Stimulated activated naive B cell treated with anti-CD40 and anti-IgM and Interleukin-4, amounts not matched to agents 10 μg/mL and 1 μg/mL and 100 μg/mL, for 72 hours (primary cell): ENCODE measurements at regions not wholly inside any gene's neighbourhood (a gene's known extent, or its start where the extent isn't known, plus 50 kb on each side); places are given as distances from the start of the nearest gene placed in this dataset.

Experiments
- ATAC-seq, 2 donors: fragments of 150-1000 bp; cut with Tn5 transposase; replicated peaks; 2 replicates each; pipeline ENCODE4 v1.10.0; 2021; ENCODE audit warnings: moderate library complexity in 1 of 2
- DNase-seq: peaks from one replicate; pipeline ENCODE4 v3.0.0; 2021
- H3K27ac Mint-ChIP-seq: one replicate; pipeline ENCODE4 v1.8.0; 2022; ENCODE audit warnings: mild to moderate bottlenecking, mixed read lengths
- H3K27me3 Mint-ChIP-seq, 2 donors: one replicate each; pipeline ENCODE4 v1.8.0; 2022; ENCODE audit warnings: mixed read lengths in 2 of 2
- H3K36me3 Mint-ChIP-seq, 2 donors: one replicate each; pipeline ENCODE4 v1.8.0; 2022; ENCODE audit warnings: mixed read lengths in 2 of 2, mild to moderate bottlenecking in 1 of 2
- H3K4me1 Mint-ChIP-seq, 2 donors: one replicate each; pipeline ENCODE4 v1.8.0; 2022; ENCODE audit warnings: mixed read lengths in 2 of 2, mild to moderate bottlenecking in 1 of 2
- H3K4me3 Mint-ChIP-seq, 2 donors: one replicate each; pipeline ENCODE4 v1.8.0; 2022; ENCODE audit warnings: mild to moderate bottlenecking in 2 of 2, mixed read lengths in 2 of 2, moderate library complexity in 1 of 2
- H3K9me3 Mint-ChIP-seq, 2 donors: one replicate each; pipeline ENCODE4 v1.8.0; 2022; ENCODE audit warnings: mixed read lengths in 2 of 2, mild to moderate bottlenecking in 1 of 2

DNA sequence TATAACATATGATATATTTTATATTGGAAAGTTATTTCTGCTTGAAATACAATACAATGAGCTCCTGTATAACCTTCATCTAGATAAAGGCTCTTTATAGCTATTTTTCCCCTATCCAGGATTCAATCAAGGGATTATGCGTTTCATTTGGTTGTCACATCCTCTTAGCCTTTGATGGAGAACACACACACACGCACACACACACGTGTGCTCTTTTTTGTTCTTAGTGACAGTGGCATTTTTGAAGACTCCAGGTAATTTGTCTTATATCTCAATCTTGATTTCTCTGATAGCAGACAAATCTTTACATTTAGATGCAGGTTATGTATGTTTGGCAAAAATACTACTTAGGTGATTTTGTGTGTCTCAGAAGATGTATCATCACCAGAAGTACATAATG lies 144.2 kb upstream of the CEP126 start:
- no peaks in the 10 kb centered on the region for H3K4me1 Mint-ChIP-seq
- ATAC-seq (no peak), DNase-seq (no peak)
- no peak overlapping the region for H3K27ac Mint-ChIP-seq
- H3K36me3 Mint-ChIP-seq: no peaks in the 10 kb centered on the region
- peaks cover 13 to 15% of the 10 kb centered on the region in 2 donors for H3K9me3 Mint-ChIP-seq
- H3K27me3 Mint-ChIP-seq: no peaks in the 10 kb centered on the region
- H3K4me3 Mint-ChIP-seq: no peak overlapping the region

GRCh38 chr11:101765932-101766331 lies 148.9 kb upstream of the CEP126 start:
- no peaks in the 10 kb centered on the region for H3K36me3 Mint-ChIP-seq
- no peaks in the 10 kb centered on the region for H3K4me1 Mint-ChIP-seq
- H3K4me3 Mint-ChIP-seq: no peak overlapping the region
- ATAC-seq (no peak), DNase-seq (no peak)
- H3K9me3 Mint-ChIP-seq: peaks cover 13 to 15% of the 10 kb centered on the region in 2 donors
- H3K27me3 Mint-ChIP-seq: no peaks in the 10 kb centered on the region
- H3K27ac Mint-ChIP-seq: no peak overlapping the region

DNA sequence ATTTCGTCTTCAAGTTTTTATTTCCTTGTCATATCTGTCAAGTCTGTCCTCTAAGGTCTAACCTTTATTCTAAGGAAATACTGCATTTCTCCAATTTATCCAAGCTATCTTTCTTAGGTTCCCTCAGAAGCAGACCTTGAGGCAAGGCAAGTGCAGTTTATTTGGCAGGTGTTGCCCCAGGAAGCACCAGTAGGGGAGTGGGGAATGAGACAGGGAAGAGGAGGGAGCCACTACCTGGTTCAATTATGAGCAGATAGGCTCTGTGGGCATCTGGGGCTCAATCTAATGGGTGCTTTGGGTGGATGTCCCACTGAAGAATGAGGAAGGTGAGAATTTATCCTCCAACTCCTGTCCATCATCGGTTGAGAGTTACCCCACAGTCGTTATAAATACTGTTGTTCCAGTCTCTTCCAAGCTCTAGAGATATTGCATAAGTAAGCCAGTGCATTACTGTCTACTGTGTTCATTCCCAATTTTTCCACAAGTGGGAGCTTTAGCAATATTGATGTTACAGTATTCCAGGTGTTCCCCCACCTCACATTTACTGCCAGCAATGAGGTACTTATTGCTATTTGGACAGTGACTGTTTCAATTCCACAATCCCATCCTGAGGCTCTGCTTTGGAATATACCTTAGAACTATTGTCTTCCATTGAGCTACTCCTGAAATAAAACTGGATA lies 154.9 kb upstream of the CEP126 start:
- Mint-ChIP-seq H3K9me3 (peaks cover 0 to 5% of the 10 kb centered on the region in 2 donors), H3K27me3 (no peaks in the 10 kb centered on the region), H3K4me3 (no peak overlapping the region), H3K27ac (no peak overlapping the region), H3K36me3 (no peaks in the 10 kb centered on the region), H3K4me1 (no peaks in the 10 kb centered on the region)
- ATAC-seq: no peak
- no peak for DNase-seq

GRCh38 chr11:101757741-101758140 lies 157.1 kb upstream of the CEP126 start:
- peaks cover 0 to 5% of the 10 kb centered on the region in 2 donors for H3K9me3 Mint-ChIP-seq
- H3K27me3 Mint-ChIP-seq: no peaks in the 10 kb centered on the region
- H3K36me3 Mint-ChIP-seq: no peaks in the 10 kb centered on the region
- no peak overlapping the region for H3K4me3 Mint-ChIP-seq
- no peaks in the 10 kb centered on the region for H3K4me1 Mint-ChIP-seq
- DNase-seq: no peak
- no peak overlapping the region for H3K27ac Mint-ChIP-seq
- no peak for ATAC-seq

DNA sequence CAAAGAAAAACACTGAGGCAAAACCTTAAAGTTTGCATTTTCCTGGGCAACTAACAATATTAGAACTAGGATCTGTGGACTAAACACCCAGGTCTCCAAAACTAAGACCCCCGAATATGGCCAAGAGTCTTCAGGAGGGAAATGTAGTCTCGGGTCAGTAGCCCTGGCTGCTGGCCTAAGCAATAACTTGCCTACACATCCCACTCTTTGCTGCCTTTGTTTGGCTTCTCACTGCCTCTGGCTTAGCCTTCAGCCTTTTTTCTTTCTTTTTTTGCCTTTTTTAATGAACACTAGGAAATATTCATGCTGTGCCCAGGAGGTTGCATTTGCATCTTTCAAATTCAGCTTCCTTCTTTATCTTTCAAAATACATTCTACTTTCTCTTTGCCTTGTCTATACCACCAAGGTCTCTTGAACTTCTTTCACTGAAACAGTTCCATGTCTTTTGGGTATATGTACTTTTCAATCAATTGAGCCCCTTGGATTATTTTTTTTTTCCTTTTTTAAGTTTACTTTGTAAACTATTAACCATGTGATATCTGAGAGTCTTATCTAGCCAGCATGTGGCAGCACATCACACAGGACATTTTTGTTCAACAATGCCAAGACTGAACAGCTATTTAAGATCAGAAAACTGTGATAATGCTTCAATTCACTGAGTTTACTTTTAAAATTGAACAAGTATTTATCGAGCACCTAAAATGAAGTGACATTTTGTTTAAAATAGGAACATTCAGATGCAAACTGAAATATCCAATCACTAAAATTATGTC lies 165.0 kb upstream of the TRPC6 start:
- Mint-ChIP-seq H3K36me3 (no peaks in the 10 kb centered on the region), H3K9me3 (no peaks in the 10 kb centered on the region), H3K27me3 (peaks cover 0 to 3% of the 10 kb centered on the region in 2 donors), H3K27ac (no peak overlapping the region), H3K4me1 (no peaks in the 10 kb centered on the region), H3K4me3 (no peak overlapping the region)
- DNase-seq (no peak), ATAC-seq (no peak)

DNA sequence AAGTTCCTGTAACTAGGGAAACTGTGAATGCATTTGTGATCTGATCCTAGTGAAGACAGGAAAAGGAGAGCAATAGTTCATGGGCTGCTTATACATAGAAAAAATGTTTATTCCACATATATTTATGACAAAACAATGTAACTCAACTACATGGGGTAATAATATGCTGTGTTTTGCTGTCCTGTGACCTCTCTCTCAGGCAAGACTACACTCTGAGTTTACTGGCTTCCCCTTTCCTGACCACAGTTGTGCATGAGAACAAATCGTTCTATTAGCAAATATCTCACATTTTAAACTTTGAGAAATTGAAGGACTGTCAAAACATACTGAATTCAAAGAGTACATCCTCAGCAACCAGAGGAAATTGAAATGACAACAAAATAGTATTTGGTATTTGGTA lies 161.9 kb upstream of the TRPC6 start:
- Mint-ChIP-seq H3K4me1 (no peaks in the 10 kb centered on the region), H3K4me3 (no peak overlapping the region), H3K36me3 (no peaks in the 10 kb centered on the region), H3K27me3 (no peaks in the 10 kb centered on the region), H3K9me3 (no peaks in the 10 kb centered on the region), H3K27ac (no peak overlapping the region)
- ATAC-seq (no peak), DNase-seq (no peak)

DNA sequence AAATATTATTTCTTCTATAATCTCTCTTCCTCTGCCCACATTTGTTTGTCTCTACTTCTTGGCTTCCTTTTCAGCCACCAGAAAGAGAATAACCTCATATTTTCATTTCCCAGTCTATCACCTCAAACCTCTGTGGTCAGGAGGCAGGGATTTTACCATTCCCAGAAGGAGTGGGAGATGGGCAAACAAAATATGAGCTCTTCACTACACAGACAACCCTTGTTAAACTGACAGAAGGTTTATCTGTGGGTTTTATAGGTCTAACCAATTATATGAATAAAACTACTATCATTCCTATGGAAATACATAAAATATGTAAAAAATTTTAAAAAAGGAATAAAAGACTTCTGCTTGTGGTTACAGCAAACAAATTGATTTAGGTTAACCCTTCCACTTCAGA lies 160.0 kb upstream of the TRPC6 start:
- ATAC-seq (no peak), DNase-seq (no peak)
- H3K27ac Mint-ChIP-seq: no peak overlapping the region
- H3K27me3 Mint-ChIP-seq: no peaks in the 10 kb centered on the region
- no peaks in the 10 kb centered on the region for H3K36me3 Mint-ChIP-seq
- H3K4me3 Mint-ChIP-seq: no peak overlapping the region
- H3K4me1 Mint-ChIP-seq: no peaks in the 10 kb centered on the region
- H3K9me3 Mint-ChIP-seq: no peaks in the 10 kb centered on the region

- no peaks in the 10 kb centered on the region for H3K27me3 Mint-ChIP-seq
- no peak overlapping the region for H3K4me3 Mint-ChIP-seq
- no peaks in the 10 kb centered on the region for H3K36me3 Mint-ChIP-seq
- no peaks in the 10 kb centered on the region for H3K9me3 Mint-ChIP-seq
- DNase-seq: no peak
- no peak for ATAC-seq
- H3K27ac Mint-ChIP-seq: no peak overlapping the region
- no peaks in the 10 kb centered on the region for H3K4me1 Mint-ChIP-seq
Measured at GRCh38 chr11:101741479-101742175, 157.8 kb upstream of the TRPC6 start.

DNA sequence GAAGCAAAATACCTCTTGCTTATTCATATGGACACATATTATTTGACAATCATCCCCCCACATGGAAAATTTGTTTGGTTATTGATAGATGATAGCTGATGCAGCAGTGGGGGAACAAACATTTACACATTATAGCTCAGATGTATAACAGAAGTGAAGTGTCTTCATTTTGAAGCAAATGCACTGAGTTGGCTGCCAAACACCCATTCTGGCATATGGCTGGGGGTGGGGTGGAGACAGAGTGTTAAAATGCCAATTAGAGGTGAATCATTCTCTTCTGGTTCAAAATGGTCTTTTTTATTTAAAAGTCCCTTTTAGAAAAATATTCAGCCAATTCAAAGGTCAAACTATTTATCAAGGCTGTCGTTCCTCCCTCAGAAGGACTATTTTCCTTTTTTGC lies 157.3 kb upstream of the TRPC6 start:
- H3K27ac Mint-ChIP-seq: no peak overlapping the region
- H3K36me3 Mint-ChIP-seq: no peaks in the 10 kb centered on the region
- no peak overlapping the region for H3K4me3 Mint-ChIP-seq
- no peaks in the 10 kb centered on the region for H3K4me1 Mint-ChIP-seq
- no peak for DNase-seq
- H3K27me3 Mint-ChIP-seq: no peaks in the 10 kb centered on the region
- no peaks in the 10 kb centered on the region for H3K9me3 Mint-ChIP-seq
- ATAC-seq: no peak

GRCh38 chr11:101738452-101738851 lies 154.6 kb upstream of the TRPC6 start:
- no peak overlapping the region for H3K27ac Mint-ChIP-seq
- H3K4me3 Mint-ChIP-seq: no peak overlapping the region
- H3K36me3 Mint-ChIP-seq: no peaks in the 10 kb centered on the region
- ATAC-seq (no peak), DNase-seq (no peak)
- H3K27me3 Mint-ChIP-seq: no peaks in the 10 kb centered on the region
- H3K9me3 Mint-ChIP-seq: no peaks in the 10 kb centered on the region
- H3K4me1 Mint-ChIP-seq: no peaks in the 10 kb centered on the region

DNA sequence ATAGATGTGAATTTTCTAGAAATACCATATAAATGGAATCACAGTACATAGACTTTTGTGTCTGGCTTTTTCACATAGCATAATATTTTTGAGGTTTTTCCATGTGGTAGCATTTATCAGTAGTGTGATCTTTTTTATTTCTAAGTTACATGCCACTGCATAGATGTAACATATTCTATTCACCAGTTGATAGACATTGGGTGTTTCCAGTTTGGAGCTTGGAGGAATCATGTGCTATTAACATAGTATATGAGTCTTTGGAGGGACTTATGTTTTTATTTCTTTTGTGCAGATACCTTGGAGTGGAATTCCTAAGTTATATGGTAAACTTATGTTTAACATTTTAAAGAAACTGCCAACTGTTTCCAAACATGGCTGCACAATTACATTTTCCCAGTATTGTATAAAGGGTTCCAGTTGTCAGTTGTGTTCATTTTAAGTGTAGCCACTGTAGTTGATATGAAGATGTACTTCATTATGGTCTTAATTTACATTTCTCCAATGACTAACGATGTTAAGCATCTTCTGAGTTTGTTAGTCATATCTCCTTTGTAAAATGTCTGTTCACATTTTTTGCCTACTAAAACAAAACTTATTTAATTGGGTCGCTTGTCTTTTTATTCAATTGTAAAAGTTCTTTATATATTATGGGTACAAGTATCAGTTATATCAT lies 145.7 kb upstream of the TRPC6 start:
- DNase-seq: no peak
- H3K4me3 Mint-ChIP-seq: no peak overlapping the region
- H3K4me1 Mint-ChIP-seq: no peaks in the 10 kb centered on the region
- H3K27me3 Mint-ChIP-seq: no peaks in the 10 kb centered on the region
- no peaks in the 10 kb centered on the region for H3K9me3 Mint-ChIP-seq
- no peaks in the 10 kb centered on the region for H3K36me3 Mint-ChIP-seq
- no peak overlapping the region for H3K27ac Mint-ChIP-seq
- ATAC-seq: no peak

DNA sequence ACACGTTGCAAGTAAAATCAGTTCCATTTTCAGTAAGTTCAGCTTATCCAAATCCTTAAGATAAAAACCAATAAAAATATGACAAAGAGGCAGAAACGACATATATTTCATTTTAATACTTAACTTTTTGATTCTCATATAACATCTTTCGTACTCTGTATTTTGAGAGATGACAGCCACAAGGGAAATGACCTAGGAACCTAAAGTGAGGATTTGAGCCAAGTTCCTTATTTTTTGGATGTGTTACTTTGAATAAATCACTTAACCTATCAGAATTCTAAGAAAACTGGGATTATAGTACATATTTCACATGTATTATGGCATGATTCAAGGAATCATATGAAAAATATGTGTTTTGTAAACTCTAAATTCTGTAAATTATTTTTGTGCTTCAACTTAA lies 143.6 kb upstream of the TRPC6 start:
- H3K9me3 Mint-ChIP-seq: no peaks in the 10 kb centered on the region
- H3K27me3 Mint-ChIP-seq: no peaks in the 10 kb centered on the region
- no peaks in the 10 kb centered on the region for H3K4me1 Mint-ChIP-seq
- H3K4me3 Mint-ChIP-seq: no peak overlapping the region
- no peaks in the 10 kb centered on the region for H3K36me3 Mint-ChIP-seq
- ATAC-seq (no peak), DNase-seq (no peak)
- no peak overlapping the region for H3K27ac Mint-ChIP-seq

- no peaks in the 10 kb centered on the region for H3K9me3 Mint-ChIP-seq
- DNase-seq (no peak), ATAC-seq (no peak)
- no peak overlapping the region for H3K4me3 Mint-ChIP-seq
- H3K27me3 Mint-ChIP-seq: no peaks in the 10 kb centered on the region
- no peak overlapping the region for H3K27ac Mint-ChIP-seq
- no peaks in the 10 kb centered on the region for H3K4me1 Mint-ChIP-seq
- no peaks in the 10 kb centered on the region for H3K36me3 Mint-ChIP-seq
Measured at GRCh38 chr11:101726988-101727387, 143.2 kb upstream of the TRPC6 start.

- Mint-ChIP-seq H3K36me3 (no peaks in the 10 kb centered on the region), H3K4me1 (no peaks in the 10 kb centered on the region), H3K27me3 (no peaks in the 10 kb centered on the region), H3K4me3 (no peak overlapping the region), H3K9me3 (peaks cover 0 to 2% of the 10 kb centered on the region in 2 donors), H3K27ac (no peak overlapping the region)
- DNase-seq (no peak), ATAC-seq (no peak)
Measured at GRCh38 chr11:101723371-101723770, 139.6 kb upstream of the TRPC6 start.
